Activated CD8-positive, alpha-beta memory T cell treated with anti-CD3 and anti-CD28 coated beads, Interleukin-2, amount 10 ng/mL, durations not matched to agents 7 days and 5 days (primary cell): ENCODE measurements at regions not wholly inside any gene's neighbourhood (a gene's known extent, or its start where the extent isn't known, plus 50 kb on each side); places are given as distances from the start of the nearest gene placed in this dataset.
"Not testable (repeated sequence)": the region's sequence is repeated elsewhere in the genome, so short reads cannot be mapped to it uniquely, and the experiment has no call there.

Source experiments
- ATAC-seq: fragments of 150-1000 bp; cut with Tn5 transposase; one replicate; pipeline ENCODE4 v1.10.0; 2021; ENCODE audit warnings: moderate library complexity
- CTCF ChIA-PET: fragments of 350-600 bp; sonication (Branson Sonifier 250); formaldehyde crosslinking; loops from one replicate; lab custom pipeline; 2021; ENCODE audit warnings: antibody characterized with exemption; lab: Charles Lee
- DNase-seq: peaks from one replicate; pipeline ENCODE4 v3.0.0-alpha.2; 2020
- H3K27ac Mint-ChIP-seq: one replicate; pipeline ENCODE4 v1.8.0; 2021; ENCODE audit warnings: mild to moderate bottlenecking, mixed read lengths
- H3K27me3 Mint-ChIP-seq: one replicate; pipeline ENCODE4 v1.8.0; 2021; ENCODE audit warnings: mixed read lengths
- H3K36me3 Mint-ChIP-seq: one replicate; pipeline ENCODE4 v1.8.0; 2021; ENCODE audit warnings: mild to moderate bottlenecking, mixed read lengths
- H3K4me1 Mint-ChIP-seq: one replicate; pipeline ENCODE4 v1.8.0; 2021; ENCODE audit warnings: mixed read lengths
- H3K4me3 Mint-ChIP-seq: one replicate; pipeline ENCODE4 v1.8.0; 2021; ENCODE audit warnings: mild to moderate bottlenecking, moderate library complexity, mixed read lengths
- H3K9me3 Mint-ChIP-seq: one replicate; pipeline ENCODE4 v1.8.0; 2022; ENCODE audit warnings: low read depth, mixed read lengths

GRCh38 chr1:221045151-221045550 is 165.9 kb downstream of the HLX start:
- Mint-ChIP-seq H3K27me3 (no peaks in the 10 kb centered on the region), H3K9me3 (no peaks in the 10 kb centered on the region), H3K36me3 (no peaks in the 10 kb centered on the region), H3K27ac (no peak overlapping the region), H3K4me1 (no peaks in the 10 kb centered on the region), H3K4me3 (no peak overlapping the region)
- ATAC-seq (no peak), DNase-seq (no peak)
- CTCF ChIA-PET, result no interaction called here

- Mint-ChIP-seq H3K4me3 (no peak overlapping the region), H3K9me3 (no peaks in the 10 kb centered on the region)
- CTCF ChIA-PET, result no interaction called here
Observed at GRCh38 chr1:221045842-221046831, 166.9 kb downstream of the HLX start.

GRCh38 chr1:221051391-221051790 is 172.1 kb downstream of the HLX start:
- H3K27ac Mint-ChIP-seq, H3K36me3 Mint-ChIP-seq, H3K27me3 Mint-ChIP-seq, DNase-seq, CTCF ChIA-PET, H3K4me1 Mint-ChIP-seq, H3K4me3 Mint-ChIP-seq, H3K9me3 Mint-ChIP-seq, ATAC-seq: not testable (repeated sequence)

More at GRCh38 chr1:221045842-221046831, 166.9 kb downstream of the HLX start:
- H3K27ac Mint-ChIP-seq, result no peak overlapping the region
- no peaks in the 10 kb centered on the region for H3K4me1 Mint-ChIP-seq
- H3K36me3 Mint-ChIP-seq, result no peaks in the 10 kb centered on the region
- H3K27me3 Mint-ChIP-seq, result no peaks in the 10 kb centered on the region
- ATAC-seq, result no peak
- no peak for DNase-seq

- Mint-ChIP-seq H3K27ac (no peak overlapping the region), H3K9me3 (no peaks in the 10 kb centered on the region), H3K4me1 (no peaks in the 10 kb centered on the region), H3K36me3 (no peaks in the 10 kb centered on the region), H3K4me3 (no peak overlapping the region), H3K27me3 (no peaks in the 10 kb centered on the region)
- CTCF ChIA-PET, result no interaction called here
- no peak for ATAC-seq
- no peak for DNase-seq
Observed at GRCh38 chr1:221053889-221054288, 174.6 kb downstream of the HLX start.

GRCh38 chr1:221059506-221059905 is 180.3 kb downstream of the HLX start:
- Mint-ChIP-seq H3K36me3 (no peaks in the 10 kb centered on the region), H3K27ac (no peak overlapping the region), H3K27me3 (no peaks in the 10 kb centered on the region), H3K4me3 (no peak overlapping the region), H3K4me1 (no peaks in the 10 kb centered on the region), H3K9me3 (no peaks in the 10 kb centered on the region)
- CTCF ChIA-PET, result no interaction called here
- ATAC-seq (no peak), DNase-seq (no peak)

GRCh38 chr1:221063651-221064050 is 184.4 kb downstream of the HLX start:
- no peaks in the 10 kb centered on the region for H3K9me3 Mint-ChIP-seq
- no peak overlapping the region for H3K27ac Mint-ChIP-seq
- H3K27me3 Mint-ChIP-seq, result no peaks in the 10 kb centered on the region
- H3K4me3 Mint-ChIP-seq, result no peak overlapping the region
- CTCF ChIA-PET, result no interaction called here
- ATAC-seq (no peak), DNase-seq (no peak)
- no peaks in the 10 kb centered on the region for H3K4me1 Mint-ChIP-seq
- H3K36me3 Mint-ChIP-seq, result no peaks in the 10 kb centered on the region

- Mint-ChIP-seq H3K27me3 (no peaks in the 10 kb centered on the region), H3K4me3 (no peak overlapping the region), H3K9me3 (no peaks in the 10 kb centered on the region), H3K27ac (no peak overlapping the region), H3K4me1 (peaks cover 6% of the 10 kb centered on the region), H3K36me3 (no peaks in the 10 kb centered on the region)
- CTCF ChIA-PET, result no interaction called here
- ATAC-seq, result no peak
- no peak for DNase-seq
Observed at GRCh38 chr1:221066351-221067001, 187.2 kb downstream of the HLX start.

- H3K27me3 Mint-ChIP-seq, result no peaks in the 10 kb centered on the region
- no peak for DNase-seq
- H3K36me3 Mint-ChIP-seq, result no peaks in the 10 kb centered on the region
- no peak overlapping the region for H3K4me3 Mint-ChIP-seq
- H3K27ac Mint-ChIP-seq, result no peak overlapping the region
- CTCF ChIA-PET, result no interaction called here
- peaks cover 6% of the 10 kb centered on the region for H3K4me1 Mint-ChIP-seq
- no peak for ATAC-seq
- no peaks in the 10 kb centered on the region for H3K9me3 Mint-ChIP-seq
Observed at GRCh38 chr1:221067721-221068120, 188.5 kb downstream of the HLX start.

- no peak for DNase-seq
- Mint-ChIP-seq H3K4me3 (no peak overlapping the region), H3K36me3 (no peaks in the 10 kb centered on the region), H3K27me3 (no peaks in the 10 kb centered on the region), H3K4me1 (peaks cover 6% of the 10 kb centered on the region), H3K27ac (peak overlapping the region; percentile 45), H3K9me3 (peaks cover 2% of the 10 kb centered on the region)
- CTCF ChIA-PET, result interaction anchor here (0.8 kb wide), 1 partner anchor 14 kb away, joined by 3 read pairs; no protein-coding TSS in a partner anchor
- no peak for ATAC-seq
Observed at GRCh38 chr1:221069178-221069903, 190.1 kb downstream of the HLX start.

- Mint-ChIP-seq H3K9me3 (peaks cover 4% of the 10 kb centered on the region), H3K27me3 (no peaks in the 10 kb centered on the region), H3K27ac (no peak overlapping the region), H3K4me3 (no peak overlapping the region), H3K4me1 (peaks cover 6% of the 10 kb centered on the region), H3K36me3 (no peaks in the 10 kb centered on the region)
- DNase-seq (no peak), ATAC-seq (no peak)
- CTCF ChIA-PET, result no interaction called here
Observed at GRCh38 chr1:221069986-221070385, 190.7 kb downstream of the HLX start.

GRCh38 chr1:221071777-221072176 is 192.5 kb downstream of the HLX start:
- H3K27ac Mint-ChIP-seq, result no peak overlapping the region

GRCh38 chr1:221072214-221072613 is 193.0 kb downstream of the HLX start:
- Mint-ChIP-seq H3K4me3 (no peak overlapping the region), H3K27ac (no peak overlapping the region), H3K36me3 (no peaks in the 10 kb centered on the region), H3K9me3 (peaks cover 4% of the 10 kb centered on the region), H3K27me3 (no peaks in the 10 kb centered on the region), H3K4me1 (peaks cover 6% of the 10 kb centered on the region)
- DNase-seq, result no peak
- ATAC-seq, result no peak
- CTCF ChIA-PET, result no interaction called here

More at GRCh38 chr1:221071777-221072176, 192.5 kb downstream of the HLX start:
- H3K9me3 Mint-ChIP-seq, result peaks cover 4% of the 10 kb centered on the region
- no peak overlapping the region for H3K4me3 Mint-ChIP-seq
- H3K36me3 Mint-ChIP-seq, result no peaks in the 10 kb centered on the region
- ATAC-seq, result no peak
- no peaks in the 10 kb centered on the region for H3K27me3 Mint-ChIP-seq
- CTCF ChIA-PET, result no interaction called here
- DNase-seq, result no peak
- H3K4me1 Mint-ChIP-seq, result peaks cover 6% of the 10 kb centered on the region

- Mint-ChIP-seq H3K9me3 (peaks cover 4% of the 10 kb centered on the region), H3K4me3 (no peak overlapping the region), H3K27ac (no peak overlapping the region), H3K4me1 (peaks cover 4% of the 10 kb centered on the region), H3K27me3 (no peaks in the 10 kb centered on the region), H3K36me3 (no peaks in the 10 kb centered on the region)
- DNase-seq (no peak), ATAC-seq (no peak)
- CTCF ChIA-PET, result no interaction called here
Observed at GRCh38 chr1:221074332-221074731, 195.1 kb downstream of the HLX start.
